ENCODE measurements at regions not wholly inside any gene's neighbourhood (a gene's known extent, or its start where the extent isn't known, plus 50 kb on each side); places are given as distances from the start of the nearest gene placed in this dataset.

DNA sequence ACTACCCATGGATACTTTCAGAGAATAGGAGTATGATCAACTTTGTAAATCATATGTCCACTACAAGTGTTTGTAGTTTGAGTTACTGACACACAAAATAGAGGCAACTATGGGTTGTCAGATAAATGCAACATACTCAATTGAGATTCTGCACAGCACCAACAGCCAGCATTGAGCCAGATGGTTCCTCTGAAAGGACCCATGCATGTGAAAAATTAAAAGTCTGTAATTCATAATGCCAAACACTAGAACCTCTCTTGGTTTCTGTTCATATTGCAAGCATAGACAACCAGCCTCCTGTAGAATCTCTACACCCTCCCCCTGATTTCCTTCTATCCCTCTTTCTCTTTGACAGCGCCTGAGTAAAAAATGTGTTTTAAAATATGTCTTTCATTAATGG, 831.0 kb downstream of the C12orf50 start:
- TF ChIP-seq, protein P1, sequence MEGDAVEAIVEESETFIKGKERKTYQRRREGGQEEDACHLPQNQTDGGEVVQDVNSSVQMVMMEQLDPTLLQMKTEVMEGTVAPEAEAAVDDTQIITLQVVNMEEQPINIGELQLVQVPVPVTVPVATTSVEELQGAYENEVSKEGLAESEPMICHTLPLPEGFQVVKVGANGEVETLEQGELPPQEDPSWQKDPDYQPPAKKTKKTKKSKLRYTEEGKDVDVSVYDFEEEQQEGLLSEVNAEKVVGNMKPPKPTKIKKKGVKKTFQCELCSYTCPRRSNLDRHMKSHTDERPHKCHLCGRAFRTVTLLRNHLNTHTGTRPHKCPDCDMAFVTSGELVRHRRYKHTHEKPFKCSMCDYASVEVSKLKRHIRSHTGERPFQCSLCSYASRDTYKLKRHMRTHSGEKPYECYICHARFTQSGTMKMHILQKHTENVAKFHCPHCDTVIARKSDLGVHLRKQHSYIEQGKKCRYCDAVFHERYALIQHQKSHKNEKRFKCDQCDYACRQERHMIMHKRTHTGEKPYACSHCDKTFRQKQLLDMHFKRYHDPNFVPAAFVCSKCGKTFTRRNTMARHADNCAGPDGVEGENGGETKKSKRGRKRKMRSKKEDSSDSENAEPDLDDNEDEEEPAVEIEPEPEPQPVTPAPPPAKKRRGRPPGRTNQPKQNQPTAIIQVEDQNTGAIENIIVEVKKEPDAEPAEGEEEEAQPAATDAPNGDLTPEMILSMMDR (IDR thresholded peaks at IDR 0.05): no peak
- TF ChIP-seq POLR2AphosphoS5 (IDR thresholded peaks at IDR 0.05): no peak
- TF ChIP-seq POLR2A (IDR thresholded peaks at IDR 0.05): no peak

All from prostate gland (tissue), 2 donors.